ENCODE measurements at regions not wholly inside any gene's neighbourhood (a gene's known extent, or its start where the extent isn't known, plus 50 kb on each side); places are given as distances from the start of the nearest gene placed in this dataset.

DNA sequence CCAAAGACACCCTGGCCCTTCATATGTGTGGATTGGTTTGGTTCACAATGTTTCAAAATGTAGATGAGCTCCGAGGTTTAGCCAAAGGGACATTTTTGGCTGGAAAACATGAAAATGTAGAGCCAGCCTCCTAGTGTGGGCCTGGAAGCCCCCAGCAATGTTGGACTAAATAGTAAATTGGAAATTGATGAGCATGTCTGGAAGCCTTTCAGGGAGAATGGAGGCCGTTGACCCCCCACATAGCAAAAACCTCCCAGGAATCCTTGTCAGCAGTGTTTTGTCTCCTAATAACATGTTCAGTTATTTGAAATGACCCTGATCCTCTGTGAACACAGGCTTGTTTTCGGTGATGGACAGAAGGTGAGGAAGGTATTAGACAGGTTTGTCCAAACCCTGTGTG lies 65.1 kb upstream of the TBX3 start:
- TF ChIP-seq CTCF (conservative IDR thresholded peaks at IDR 0.05) (no peak), ZFX (IDR thresholded peaks at IDR 0.05) (no peak)

All from C4-2B (cell line).